Esophagus squamous epithelium (tissue), 4 donors: ENCODE measurements at regions not wholly inside any gene's neighbourhood (a gene's known extent, or its start where the extent isn't known, plus 50 kb on each side); places are given as distances from the start of the nearest gene placed in this dataset.

ENCODE experiments used
- POLR2A ChIP-seq, 4 donors: fragments of 450-650 bp; IDR thresholded peaks; one replicate each; pipeline ENCODE4 v1.6.1; 2017; ENCODE audit warnings: antibody characterized with exemption in 4 of 4, mild to moderate bottlenecking in 4 of 4, moderate library complexity in 3 of 4
- TF ChIP-seq, protein P1 (sequence below), 6 experiments: fragments of 450-650 bp in 4 of 6; fragments of 200-600 bp in 2 of 6; sonication (generic) in 2 of 6; IDR thresholded peaks; one replicate each; pipeline ENCODE4 v1.5.1; 2016 to 2019; ENCODE audit warnings: antibody characterized with exemption in 6 of 6, mild to moderate bottlenecking in 4 of 6, moderate library complexity in 4 of 6

DNA sequence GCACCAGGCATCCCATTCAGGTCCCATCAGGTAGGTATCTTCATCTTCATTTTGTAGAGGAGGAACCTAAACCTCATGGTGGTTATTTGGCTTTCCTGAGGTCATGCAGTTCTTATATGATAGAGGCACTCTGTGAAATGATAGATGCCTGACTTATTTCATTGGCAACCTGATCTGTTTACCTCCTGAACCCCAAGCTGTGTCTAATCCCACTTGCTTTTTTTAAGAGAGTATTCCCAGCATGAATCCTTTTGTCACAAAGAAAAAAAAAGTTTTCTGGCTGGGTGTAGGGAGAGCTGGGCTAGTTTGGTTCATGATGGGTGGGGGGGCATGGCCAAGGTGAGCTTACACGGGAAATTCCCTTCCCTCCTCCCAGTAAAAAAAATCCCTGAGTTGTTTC is 154.2 kb downstream of the TENT5C start:
- TF ChIP-seq, protein P1, sequence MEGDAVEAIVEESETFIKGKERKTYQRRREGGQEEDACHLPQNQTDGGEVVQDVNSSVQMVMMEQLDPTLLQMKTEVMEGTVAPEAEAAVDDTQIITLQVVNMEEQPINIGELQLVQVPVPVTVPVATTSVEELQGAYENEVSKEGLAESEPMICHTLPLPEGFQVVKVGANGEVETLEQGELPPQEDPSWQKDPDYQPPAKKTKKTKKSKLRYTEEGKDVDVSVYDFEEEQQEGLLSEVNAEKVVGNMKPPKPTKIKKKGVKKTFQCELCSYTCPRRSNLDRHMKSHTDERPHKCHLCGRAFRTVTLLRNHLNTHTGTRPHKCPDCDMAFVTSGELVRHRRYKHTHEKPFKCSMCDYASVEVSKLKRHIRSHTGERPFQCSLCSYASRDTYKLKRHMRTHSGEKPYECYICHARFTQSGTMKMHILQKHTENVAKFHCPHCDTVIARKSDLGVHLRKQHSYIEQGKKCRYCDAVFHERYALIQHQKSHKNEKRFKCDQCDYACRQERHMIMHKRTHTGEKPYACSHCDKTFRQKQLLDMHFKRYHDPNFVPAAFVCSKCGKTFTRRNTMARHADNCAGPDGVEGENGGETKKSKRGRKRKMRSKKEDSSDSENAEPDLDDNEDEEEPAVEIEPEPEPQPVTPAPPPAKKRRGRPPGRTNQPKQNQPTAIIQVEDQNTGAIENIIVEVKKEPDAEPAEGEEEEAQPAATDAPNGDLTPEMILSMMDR (IDR thresholded peaks at IDR 0.05) = no peak
- TF ChIP-seq POLR2A (IDR thresholded peaks at IDR 0.05) = no peak
